H4 (cell line): ENCODE measurements at regions not wholly inside any gene's neighbourhood (a gene's known extent, or its start where the extent isn't known, plus 50 kb on each side); places are given as distances from the start of the nearest gene placed in this dataset.

Source experiments
- DNase-seq: peaks from one replicate; pipeline ENCODE4 v3.0.0-alpha.2; 2015; ENCODE audit warnings: low spot score

DNA sequence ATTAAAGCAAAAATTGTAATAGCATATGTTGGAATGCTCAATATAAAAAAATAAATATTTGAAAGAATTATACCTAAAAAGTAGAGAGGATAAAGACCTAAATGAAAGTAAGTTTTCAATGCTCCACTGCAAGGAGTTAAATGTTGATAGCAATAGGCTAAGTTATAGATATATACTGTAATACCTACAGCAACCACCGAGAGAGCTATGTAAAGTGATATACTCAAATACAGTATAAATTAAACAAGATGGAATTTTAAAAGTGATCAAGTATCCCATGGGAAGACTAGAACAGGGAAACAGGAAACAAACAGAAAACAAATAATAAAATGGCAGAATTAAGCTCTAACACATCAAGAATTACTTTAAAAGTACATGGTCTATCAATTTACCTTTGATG lies 73.9 kb downstream of the CASP3 start:
- no peak for DNase-seq

- no peak for DNase-seq
Measured at GRCh38 chr4:184574861-184575260, 74.4 kb downstream of the CASP3 start.

DNA sequence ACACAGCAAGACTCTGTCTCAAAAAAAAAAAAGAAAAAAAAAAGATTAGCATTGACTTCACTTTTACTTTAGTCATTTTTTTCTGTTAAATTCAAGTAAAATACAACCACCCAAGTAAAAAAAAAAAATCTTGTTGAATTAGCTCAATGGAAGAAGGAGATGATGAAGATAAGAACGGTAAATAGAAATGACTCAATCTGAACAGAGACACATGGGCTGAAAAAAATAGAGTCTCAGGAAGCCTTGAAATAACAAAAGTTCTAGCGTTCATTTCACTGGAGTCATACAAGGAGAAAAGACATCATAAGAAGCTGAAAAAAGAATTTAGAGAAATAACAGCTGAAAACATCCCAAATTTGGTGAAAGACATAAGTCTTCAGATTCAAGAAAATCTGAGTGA lies 75.5 kb downstream of the CASP3 start:
- DNase-seq = no peak

- no peak for DNase-seq
Measured at GRCh38 chr4:184568770-184569169, 80.5 kb downstream of the CASP3 start.

DNA sequence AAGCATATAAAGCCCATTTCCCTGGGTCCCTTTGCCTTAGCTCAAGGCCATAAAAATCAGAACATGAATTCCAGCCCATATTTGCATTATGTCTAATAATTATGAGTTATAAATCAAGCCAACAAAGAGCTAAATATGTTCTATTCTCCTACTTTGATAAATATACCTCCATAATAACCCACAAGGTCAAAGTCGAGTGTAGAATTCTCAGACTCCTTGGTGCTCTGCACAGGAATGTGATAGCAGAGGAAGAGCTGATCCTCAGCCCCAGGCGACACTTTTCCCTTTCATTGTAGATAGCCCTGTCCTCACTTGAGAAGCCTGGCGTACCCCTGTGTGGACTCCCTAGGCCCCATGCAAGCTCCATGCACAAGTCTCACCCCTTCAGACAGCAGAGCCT lies 85.6 kb downstream of the CASP3 start:
- no peak for DNase-seq

DNA sequence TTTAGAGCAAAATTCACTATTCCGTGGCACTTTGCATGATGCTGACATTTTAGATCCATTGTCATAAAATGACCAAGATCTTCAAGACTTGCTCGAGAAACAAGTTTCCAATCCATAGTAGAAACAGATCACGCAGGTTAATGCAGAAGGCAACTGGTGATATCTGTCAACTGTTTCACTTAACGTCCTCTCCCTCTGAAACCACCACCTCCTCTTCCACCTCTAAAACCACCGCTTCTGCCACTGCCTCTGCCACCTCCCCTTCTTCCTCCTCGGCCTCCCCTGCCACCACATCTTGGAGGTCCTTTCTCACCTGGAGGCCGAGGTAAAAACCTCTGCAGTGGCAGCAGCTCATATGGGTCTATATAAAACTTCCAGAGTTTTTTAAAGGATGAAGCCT lies 84.6 kb upstream of the IRF2 start:
- DNase-seq = no peak

GRCh38 chr4:184553891-184554290 lies 79.5 kb upstream of the IRF2 start:
- DNase-seq = no peak

DNA sequence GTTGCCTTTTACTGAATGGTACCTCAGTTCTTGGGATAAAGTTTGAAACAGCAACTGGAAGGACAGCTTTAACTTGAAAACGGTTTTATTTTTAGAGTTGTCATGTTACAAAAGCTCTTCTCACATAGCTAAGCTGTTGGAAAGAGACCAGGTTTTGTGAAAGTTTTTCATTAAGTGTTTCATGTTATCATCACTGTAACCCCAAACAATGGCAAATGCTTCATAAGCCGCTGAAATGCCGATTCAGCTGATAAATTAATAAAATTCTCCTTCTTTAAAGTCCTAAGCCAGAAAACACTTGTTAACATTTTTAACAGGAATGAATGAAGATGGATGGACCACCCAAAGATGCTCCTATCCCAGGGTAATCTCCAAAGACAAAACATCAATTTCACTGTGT lies 76.1 kb upstream of the IRF2 start:
- no peak for DNase-seq

- DNase-seq = no peak
Measured at GRCh38 chr4:184548648-184549341, 74.4 kb upstream of the IRF2 start.

DNA sequence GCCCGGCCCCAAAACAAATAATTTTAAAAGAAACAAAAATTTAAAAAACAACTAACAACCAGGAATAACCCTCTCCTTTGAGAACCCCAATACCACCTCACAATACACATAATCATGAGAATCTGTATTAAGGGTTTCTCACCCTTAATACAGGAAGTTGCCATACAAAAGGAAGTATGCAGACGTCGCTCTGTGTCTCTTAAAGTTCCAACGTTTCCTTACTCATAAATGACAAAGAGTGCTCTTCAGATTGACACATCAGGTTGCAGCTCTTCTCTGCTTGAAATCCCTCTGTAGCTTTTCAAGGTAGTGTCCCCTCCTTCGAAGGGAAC lies 73.9 kb upstream of the IRF2 start:
- DNase-seq = no peak

- peak; percentile 17 for DNase-seq
Measured at GRCh38 chr4:184544788-184545409, 70.5 kb upstream of the IRF2 start.

GRCh38 chr4:184541907-184542306 lies 67.6 kb upstream of the IRF2 start:
- DNase-seq = no peak

- no peak for DNase-seq
Measured at GRCh38 chr4:184540307-184540706, 66.0 kb upstream of the IRF2 start.

GRCh38 chr4:184538023-184538599 lies 63.8 kb upstream of the IRF2 start:
- peak; percentile 87 for DNase-seq

DNA sequence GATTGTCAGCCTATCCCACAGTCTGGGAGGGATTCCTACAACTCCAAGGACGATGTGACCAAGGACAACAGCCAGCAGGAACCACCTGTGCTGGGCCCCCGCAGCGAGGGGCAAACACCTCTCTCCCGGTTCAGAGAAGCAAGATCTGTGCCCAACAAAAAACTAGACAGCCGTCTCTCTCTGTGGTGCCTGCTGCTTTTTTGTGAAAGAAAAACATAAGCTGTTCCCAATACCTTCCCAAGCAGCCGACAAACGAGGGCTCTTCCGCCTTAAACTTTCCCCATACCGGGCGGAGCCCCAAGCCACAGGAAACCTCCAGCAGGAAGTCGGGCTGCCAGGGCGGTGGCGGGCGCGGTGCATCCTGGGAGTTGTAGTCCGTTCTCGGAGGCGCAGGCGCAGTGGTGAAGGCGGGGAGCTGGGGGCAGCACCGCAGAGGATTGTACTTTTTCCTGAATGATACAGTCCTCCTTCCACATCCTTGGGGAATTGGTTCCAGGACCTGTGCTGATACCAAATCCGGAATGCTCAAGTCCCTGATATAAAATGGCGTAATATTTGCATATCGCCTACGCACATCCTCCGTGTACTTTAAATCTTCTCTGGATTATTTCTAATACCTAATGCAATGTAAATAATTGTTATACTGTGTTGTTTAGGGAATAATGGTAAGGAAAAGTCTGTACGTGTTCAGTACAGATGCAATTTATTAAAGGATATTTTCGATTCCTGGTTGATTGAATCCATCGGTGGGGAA lies 63.1 kb upstream of the IRF2 start:
- DNase-seq = peak; percentile 95

- no peak for DNase-seq
Measured at GRCh38 chr4:184536881-184537248, 62.5 kb upstream of the IRF2 start.

DNA sequence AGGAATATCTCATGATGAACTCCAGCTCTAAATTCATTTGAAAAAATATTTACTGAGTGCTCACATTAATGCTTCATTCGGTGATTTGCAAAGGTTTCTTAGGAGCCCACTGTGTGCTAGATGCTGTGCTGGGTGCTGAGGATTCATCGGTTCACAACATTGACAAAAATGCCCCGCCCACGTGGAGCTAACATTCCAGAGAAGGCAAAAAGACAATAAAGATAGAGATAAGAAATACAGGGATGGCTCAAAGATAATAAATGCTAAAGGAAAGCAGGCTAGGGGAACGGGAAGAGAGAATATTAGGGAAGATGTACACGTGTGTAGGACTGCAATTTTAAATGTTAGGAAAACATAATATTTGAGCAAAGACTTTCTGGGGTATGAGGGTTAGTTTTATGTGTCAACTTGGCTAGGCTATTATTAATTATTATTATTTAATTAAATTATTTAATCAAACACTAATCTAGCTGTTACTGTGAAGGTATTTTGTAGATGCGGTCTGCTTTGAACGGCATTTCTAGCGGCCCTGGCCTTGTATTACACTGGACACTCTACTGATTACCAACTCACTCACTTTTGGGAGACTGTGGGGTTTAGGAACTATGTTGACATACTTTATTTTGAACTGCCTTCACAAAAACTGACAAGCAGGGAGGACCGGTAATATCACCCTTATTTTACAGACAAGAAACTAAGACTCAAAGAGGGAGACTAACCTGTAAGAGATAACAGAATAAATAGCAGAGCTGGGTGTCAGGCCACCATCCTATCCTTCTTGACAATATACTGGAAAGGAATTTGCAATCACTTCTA lies 61.9 kb upstream of the IRF2 start:
- DNase-seq = no peak

GRCh38 chr4:184534511-184535391 lies 60.4 kb upstream of the IRF2 start:
- no peak for DNase-seq

DNA sequence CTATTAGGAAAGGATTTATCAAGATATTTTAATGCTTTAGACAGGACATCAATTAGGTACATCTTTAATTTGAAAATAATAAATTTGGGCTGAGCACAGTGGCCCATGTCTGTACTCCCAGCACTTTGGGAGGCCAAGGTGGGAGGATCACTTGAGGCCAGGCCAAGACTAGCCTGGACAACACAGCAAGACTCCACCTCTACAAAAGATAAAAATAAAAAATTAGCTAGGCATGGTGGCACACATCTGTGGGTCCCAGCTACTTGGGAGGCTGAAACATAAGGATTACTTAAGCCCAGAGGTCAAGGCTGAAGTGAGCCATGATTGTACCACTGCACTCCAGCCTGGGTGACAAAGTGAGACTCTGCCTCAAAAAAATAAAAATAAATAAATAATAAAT lies 59.6 kb upstream of the IRF2 start:
- DNase-seq = no peak

DNA sequence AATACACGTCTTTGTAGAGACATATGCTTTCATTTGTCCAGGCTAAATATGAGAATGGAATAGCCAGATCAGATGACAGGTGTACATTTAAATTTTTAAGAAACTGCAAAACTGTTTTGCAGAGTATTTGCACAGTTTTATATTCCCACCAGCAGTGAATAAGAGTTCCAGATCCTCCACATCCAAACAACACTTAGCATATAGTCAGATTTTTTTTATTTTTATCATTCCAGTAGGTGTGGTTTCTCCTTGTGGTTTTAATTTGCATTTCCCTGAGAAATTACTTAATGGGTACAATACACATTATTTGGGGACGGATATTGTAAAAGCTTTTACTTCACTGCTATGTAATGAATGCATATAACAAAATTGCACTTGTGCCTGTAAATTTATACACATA lies 56.7 kb upstream of the IRF2 start:
- no peak for DNase-seq

DNA sequence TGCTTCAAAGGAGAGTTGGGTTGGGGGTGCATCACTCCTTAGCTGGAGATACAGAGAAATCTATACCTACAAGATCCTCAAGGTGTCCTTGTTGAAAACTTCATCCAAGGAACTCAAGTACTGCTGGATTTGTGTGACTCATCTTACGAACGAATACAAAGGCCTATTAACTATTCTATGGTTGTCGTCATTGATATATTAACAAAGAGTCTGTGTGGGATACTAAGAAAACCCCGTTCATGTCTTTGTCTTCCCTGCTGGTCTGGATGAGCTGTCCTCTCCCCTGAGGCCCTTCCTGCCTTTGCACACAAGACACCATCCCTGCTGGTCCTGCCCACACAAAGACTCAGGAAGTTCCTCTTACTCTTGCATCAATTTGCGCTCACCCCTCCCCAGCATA lies 54.9 kb upstream of the IRF2 start:
- DNase-seq = no peak
